Right lobe of liver (tissue), 4 donors: ENCODE measurements at regions not wholly inside any gene's neighbourhood (a gene's known extent, or its start where the extent isn't known, plus 50 kb on each side); places are given as distances from the start of the nearest gene placed in this dataset.

Source experiments
- CTCF ChIP-seq, 4 donors: fragments of 200-600 bp in 3 of 4; fragments of 450-650 bp in 1 of 4; IDR thresholded peaks; one replicate each; pipeline versions ENCODE4 v1.5.1 to v1.8.0; 2016 to 2022; ENCODE audit warnings: antibody characterized with exemption in 4 of 4, mild to moderate bottlenecking in 2 of 4
- POLR2A ChIP-seq: fragments of 450-650 bp; IDR thresholded peaks from one replicate; pipeline ENCODE4 v1.6.1; 2017; ENCODE audit warnings: antibody characterized with exemption, mild to moderate bottlenecking
- donor health status: DM: no; HTN: no; CAD: no.
- donor health status: DM: no; HTN: no; CAD: no.
- donor health status: DM: no; HTN: yes; CAD: no.

GRCh38 chr6:14590586-14590985 lies 473.0 kb downstream of the CD83 start:
- TF ChIP-seq CTCF (IDR thresholded peaks at IDR 0.05) (no peak), POLR2A (no peak)
